ENCODE measurements at regions not wholly inside any gene's neighbourhood (a gene's known extent, or its start where the extent isn't known, plus 50 kb on each side); places are given as distances from the start of the nearest gene placed in this dataset.

DNA sequence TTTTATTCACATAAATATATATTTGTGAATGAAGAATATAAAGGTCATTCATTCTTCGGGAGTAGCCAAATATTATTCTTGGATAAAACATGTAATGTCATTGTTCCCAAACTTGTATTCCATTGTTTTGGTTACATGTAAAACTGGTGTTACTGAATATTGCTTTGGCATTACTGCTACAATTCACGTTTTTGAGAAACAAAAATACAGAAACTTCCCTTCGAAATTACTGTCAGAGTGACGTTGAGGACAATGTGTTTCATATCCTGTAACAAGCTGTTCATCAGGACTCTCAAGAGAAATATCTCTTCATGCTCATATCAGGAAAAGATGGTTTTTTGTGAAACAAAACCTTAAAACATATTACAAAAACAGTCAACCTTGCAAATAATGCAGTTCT lies 258.9 kb upstream of the DDX53 start:
- Mint-ChIP-seq H3K27ac (no peak overlapping the region), H3K4me3 (no peak overlapping the region), H3K36me3 (no peaks in the 10 kb centered on the region), H3K4me1 (no peaks in the 10 kb centered on the region), H3K27me3 (no peaks in the 10 kb centered on the region), H3K9me3 (no peaks in the 10 kb centered on the region)
- DNase-seq, result no peak
- H3K36me3 ChIP-seq (ENCODE audit: insufficient read depth, low read length), result no peaks in the 10 kb centered on the region
- ChIA-PET POLR2A (ENCODE audit: partially characterized antibody) (no interaction called here), CTCF (ENCODE audit: partially characterized antibody) (no interaction called here)
- H3K27ac ChIP-seq (ENCODE audit: low read depth, low read length), result no peak overlapping the region
- intact Hi-C loops (cut with micrococcal nuclease), result loop anchor here (10.0 kb wide), 1 partner anchor 1164 kb away; the partner anchor contains the start of genes APOO and CXorf58
- no peaks in the 10 kb centered on the region for H3K4me1 ChIP-seq (ENCODE audit: insufficient read depth, low read length)
- no peaks in the 10 kb centered on the region for H3K27me3 ChIP-seq (ENCODE audit: insufficient read depth, low read length)
- no peak overlapping the region for H3K4me3 ChIP-seq (ENCODE audit: low read length in 2 of 2)
- H3K9me3 ChIP-seq (ENCODE audit: control insufficient read depth in 1 of 2, low read length in 2 of 2), result no peaks in the 10 kb centered on the region

DNA sequence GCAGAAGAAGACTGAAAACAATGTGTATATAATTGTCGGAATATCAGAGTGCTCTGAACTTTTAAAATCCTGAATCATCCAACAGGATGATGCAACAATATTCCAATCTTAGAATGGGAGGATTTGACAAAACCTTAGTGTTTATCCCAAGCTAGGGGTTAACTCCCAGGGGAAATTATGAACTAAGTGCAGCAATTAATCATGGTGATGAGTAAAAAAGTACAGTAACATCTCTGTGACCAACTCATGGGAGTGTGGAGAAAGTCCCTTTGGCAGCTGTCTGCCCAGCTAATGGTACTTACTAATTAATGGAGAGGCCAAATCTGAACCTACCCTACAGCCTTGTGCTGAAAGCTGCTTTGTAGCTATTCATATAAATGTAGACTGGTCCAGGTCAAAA lies 257.6 kb upstream of the DDX53 start:
- no peak overlapping the region for H3K4me3 Mint-ChIP-seq
- POLR2A ChIA-PET (ENCODE audit: partially characterized antibody), result no interaction called here
- no peak overlapping the region for H3K27ac Mint-ChIP-seq
- H3K9me3 Mint-ChIP-seq, result no peaks in the 10 kb centered on the region
- Histone ChIP-seq H3K9me3 (ENCODE audit: control insufficient read depth in 1 of 2, low read length in 2 of 2) (no peaks in the 10 kb centered on the region), H3K36me3 (ENCODE audit: insufficient read depth, low read length) (no peaks in the 10 kb centered on the region), H3K4me1 (ENCODE audit: insufficient read depth, low read length) (no peaks in the 10 kb centered on the region), H3K27ac (ENCODE audit: low read depth, low read length) (no peak overlapping the region), H3K27me3 (ENCODE audit: insufficient read depth, low read length) (no peaks in the 10 kb centered on the region), H3K4me3 (ENCODE audit: low read length in 2 of 2) (no peak overlapping the region)
- intact Hi-C loops (cut with micrococcal nuclease), result loop anchor here (10.0 kb wide), 1 partner anchor 1163 kb away; the partner anchor contains the start of genes APOO and CXorf58
- CTCF ChIA-PET (ENCODE audit: partially characterized antibody), result no interaction called here
- H3K4me1 Mint-ChIP-seq, result no peaks in the 10 kb centered on the region
- peaks cover 0 to 1% of the 10 kb centered on the region in 2 donors for H3K27me3 Mint-ChIP-seq
- no peaks in the 10 kb centered on the region for H3K36me3 Mint-ChIP-seq
- DNase-seq, result no peak

GRCh38 chrX:22746081-22746480 lies 253.7 kb upstream of the DDX53 start:
- intact Hi-C loops (cut with micrococcal nuclease), result loop anchor here (10.0 kb wide), 1 partner anchor 1159 kb away; the partner anchor contains the start of genes APOO and CXorf58
- H3K27me3 Mint-ChIP-seq, result peaks cover 0 to 3% of the 10 kb centered on the region in 2 donors
- ChIA-PET POLR2A (ENCODE audit: partially characterized antibody) (no interaction called here), CTCF (ENCODE audit: partially characterized antibody) (no interaction called here)
- no peak overlapping the region for H3K27ac ChIP-seq (ENCODE audit: low read depth, low read length)
- no peak overlapping the region for H3K27ac Mint-ChIP-seq
- no peaks in the 10 kb centered on the region for H3K27me3 ChIP-seq (ENCODE audit: insufficient read depth, low read length)
- no peaks in the 10 kb centered on the region for H3K36me3 ChIP-seq (ENCODE audit: insufficient read depth, low read length)
- DNase-seq, result no peak
- no peaks in the 10 kb centered on the region for H3K36me3 Mint-ChIP-seq
- H3K9me3 Mint-ChIP-seq, result no peaks in the 10 kb centered on the region
- no peaks in the 10 kb centered on the region for H3K4me1 Mint-ChIP-seq
- H3K4me3 Mint-ChIP-seq, result no peak overlapping the region
- no peaks in the 10 kb centered on the region for H3K9me3 ChIP-seq (ENCODE audit: control insufficient read depth in 1 of 2, low read length in 2 of 2)
- H3K4me1 ChIP-seq (ENCODE audit: insufficient read depth, low read length), result no peaks in the 10 kb centered on the region
- no peak overlapping the region for H3K4me3 ChIP-seq (ENCODE audit: low read length in 2 of 2)

GRCh38 chrX:22748093-22748999 lies 251.4 kb upstream of the DDX53 start:
- Histone ChIP-seq H3K27me3 (ENCODE audit: insufficient read depth, low read length) (no peaks in the 10 kb centered on the region), H3K4me3 (ENCODE audit: low read length in 2 of 2) (no peak overlapping the region), H3K27ac (ENCODE audit: low read depth, low read length) (no peak overlapping the region), H3K9me3 (ENCODE audit: control insufficient read depth in 1 of 2, low read length in 2 of 2) (no peaks in the 10 kb centered on the region), H3K36me3 (ENCODE audit: insufficient read depth, low read length) (no peaks in the 10 kb centered on the region), H3K4me1 (ENCODE audit: insufficient read depth, low read length) (no peaks in the 10 kb centered on the region)
- Mint-ChIP-seq H3K27ac (no peak overlapping the region), H3K27me3 (peaks cover 0 to 3% of the 10 kb centered on the region in 2 donors), H3K9me3 (no peaks in the 10 kb centered on the region), H3K4me3 (no peak overlapping the region), H3K4me1 (no peaks in the 10 kb centered on the region), H3K36me3 (no peaks in the 10 kb centered on the region)
- POLR2A ChIA-PET (ENCODE audit: partially characterized antibody), result no interaction called here
- intact Hi-C loops (cut with micrococcal nuclease), result loop anchor here (10.0 kb wide), 1 partner anchor 1156 kb away; the partner anchor contains the start of genes APOO and CXorf58
- CTCF ChIA-PET (ENCODE audit: partially characterized antibody), result interaction anchor here (0.5 to 2.6 kb wide), 8 partner anchors 9 to 1100 kb away, joined by 3 to 21 read pairs (median 8); no protein-coding TSS in a partner anchor
- DNase-seq, result peak in 4 of 5 donors; percentile 17 to 41 (median 31)

GRCh38 chrX:22758807-22759481 lies 240.8 kb upstream of the DDX53 start:
- intact Hi-C loops (cut with micrococcal nuclease), result no loop called here
- CTCF ChIA-PET (ENCODE audit: partially characterized antibody), result interaction anchor here (2.3 kb wide), 1 partner anchor 11 kb away, joined by 16 read pairs; no protein-coding TSS in a partner anchor
- POLR2A ChIA-PET (ENCODE audit: partially characterized antibody), result no interaction called here
- Mint-ChIP-seq H3K9me3 (no peaks in the 10 kb centered on the region), H3K4me1 (no peaks in the 10 kb centered on the region), H3K36me3 (no peaks in the 10 kb centered on the region), H3K27ac (no peak overlapping the region), H3K27me3 (no peaks in the 10 kb centered on the region), H3K4me3 (no peak overlapping the region)
- H3K4me1 ChIP-seq (ENCODE audit: insufficient read depth, low read length), result no peaks in the 10 kb centered on the region
- DNase-seq, result no peak
- no peak overlapping the region for H3K27ac ChIP-seq (ENCODE audit: low read depth, low read length)
- H3K4me3 ChIP-seq (ENCODE audit: low read length in 2 of 2), result no peak overlapping the region
- no peaks in the 10 kb centered on the region for H3K36me3 ChIP-seq (ENCODE audit: insufficient read depth, low read length)
- no peaks in the 10 kb centered on the region for H3K9me3 ChIP-seq (ENCODE audit: control insufficient read depth in 1 of 2, low read length in 2 of 2)
- H3K27me3 ChIP-seq (ENCODE audit: insufficient read depth, low read length), result no peaks in the 10 kb centered on the region

- H3K4me3 ChIP-seq (ENCODE audit: low read length in 2 of 2), result no peak overlapping the region
- Mint-ChIP-seq H3K4me1 (no peaks in the 10 kb centered on the region), H3K36me3 (no peaks in the 10 kb centered on the region), H3K4me3 (no peak overlapping the region), H3K27me3 (no peaks in the 10 kb centered on the region), H3K27ac (no peak overlapping the region), H3K9me3 (no peaks in the 10 kb centered on the region)
- no peak for DNase-seq
- H3K27me3 ChIP-seq (ENCODE audit: insufficient read depth, low read length), result no peaks in the 10 kb centered on the region
- H3K4me1 ChIP-seq (ENCODE audit: insufficient read depth, low read length), result no peaks in the 10 kb centered on the region
- intact Hi-C loops (cut with micrococcal nuclease), result no loop called here
- CTCF ChIA-PET (ENCODE audit: partially characterized antibody), result no interaction called here
- POLR2A ChIA-PET (ENCODE audit: partially characterized antibody), result no interaction called here
- no peaks in the 10 kb centered on the region for H3K36me3 ChIP-seq (ENCODE audit: insufficient read depth, low read length)
- H3K9me3 ChIP-seq (ENCODE audit: control insufficient read depth in 1 of 2, low read length in 2 of 2), result no peaks in the 10 kb centered on the region
- H3K27ac ChIP-seq (ENCODE audit: low read depth, low read length), result no peak overlapping the region
Measured at GRCh38 chrX:22760513-22761057, 239.2 kb upstream of the DDX53 start.

DNA sequence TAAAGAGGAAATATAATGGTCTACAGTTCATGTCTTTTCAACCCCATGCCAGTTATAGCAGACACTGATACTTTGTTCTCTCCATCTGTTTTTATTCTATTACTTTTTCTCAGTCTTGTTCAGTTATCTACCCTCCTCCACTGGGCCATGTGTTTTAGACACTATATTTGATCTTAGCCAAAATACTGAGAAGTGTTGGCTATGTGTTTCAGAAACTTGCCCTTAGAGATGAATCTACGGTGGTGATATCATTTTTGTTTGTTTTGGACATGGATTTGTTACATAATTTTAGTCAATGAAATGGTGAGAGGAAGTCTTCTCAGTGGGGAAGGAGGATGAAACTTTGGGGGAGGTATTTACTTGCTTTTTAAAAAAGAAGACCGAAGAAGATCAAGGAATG lies 211.5 kb upstream of the DDX53 start:
- POLR2A ChIA-PET (ENCODE audit: partially characterized antibody), result no interaction called here
- CTCF ChIA-PET (ENCODE audit: partially characterized antibody), result no interaction called here
- Mint-ChIP-seq H3K9me3 (peaks cover 0 to 8% (median 0%) of the 10 kb centered on the region in 8 donors), H3K27ac (no peak overlapping the region), H3K27me3 (peaks cover 0 to 1% of the 10 kb centered on the region in 2 donors), H3K36me3 (no peaks in the 10 kb centered on the region), H3K4me1 (no peaks in the 10 kb centered on the region), H3K4me3 (no peak overlapping the region)
- no peaks in the 10 kb centered on the region for H3K27me3 ChIP-seq (ENCODE audit: insufficient read depth, low read length)
- no peak for DNase-seq
- H3K27ac ChIP-seq (ENCODE audit: low read depth, low read length), result no peak overlapping the region
- intact Hi-C loops (cut with micrococcal nuclease), result no loop called here
- no peak overlapping the region for H3K4me3 ChIP-seq (ENCODE audit: low read length in 2 of 2)
- no peaks in the 10 kb centered on the region for H3K9me3 ChIP-seq (ENCODE audit: control insufficient read depth in 1 of 2, low read length in 2 of 2)
- no peaks in the 10 kb centered on the region for H3K36me3 ChIP-seq (ENCODE audit: insufficient read depth, low read length)
- no peaks in the 10 kb centered on the region for H3K4me1 ChIP-seq (ENCODE audit: insufficient read depth, low read length)

Data from CD4-positive, alpha-beta memory T cell (primary cell).